ENCODE measurements at regions not wholly inside any gene's neighbourhood (a gene's known extent, or its start where the extent isn't known, plus 50 kb on each side); places are given as distances from the start of the nearest gene placed in this dataset.
"Not testable (repeated sequence)": the region's sequence is repeated elsewhere in the genome, so short reads cannot be mapped to it uniquely, and the experiment has no call there.

GRCh38 chr9:105117234-105117633, 127.2 kb upstream of the SLC44A1 start:
- no peak for TF ChIP-seq CTCF (conservative IDR thresholded peaks at IDR 0.05; ENCODE audit: low read depth, low read length)
- no peak overlapping the region for H3K4me3 ChIP-seq (ENCODE audit: low read length)
- no peak for DNase-seq (ENCODE audit: low read depth)

- H3K4me3 ChIP-seq (ENCODE audit: low read length) = no peak overlapping the region
- DNase-seq (ENCODE audit: low read depth) = no peak
- no peak for TF ChIP-seq CTCF (conservative IDR thresholded peaks at IDR 0.05; ENCODE audit: low read depth, low read length)
Measured at GRCh38 chr9:105118636-105119035, 125.8 kb upstream of the SLC44A1 start.

GRCh38 chr9:105119156-105119555, 125.3 kb upstream of the SLC44A1 start:
- no peak overlapping the region for H3K4me3 ChIP-seq (ENCODE audit: low read length)
- no peak for DNase-seq (ENCODE audit: low read depth)
- TF ChIP-seq CTCF (conservative IDR thresholded peaks at IDR 0.05; ENCODE audit: low read depth, low read length) = no peak

- no peak for TF ChIP-seq CTCF (conservative IDR thresholded peaks at IDR 0.05; ENCODE audit: low read depth, low read length)
- no peak overlapping the region for H3K4me3 ChIP-seq (ENCODE audit: low read length)
- no peak for DNase-seq (ENCODE audit: low read depth)
Measured at GRCh38 chr9:105121861-105122430, 122.5 kb upstream of the SLC44A1 start.

GRCh38 chr9:105124598-105124997, 119.9 kb upstream of the SLC44A1 start:
- DNase-seq (ENCODE audit: low read depth); H3K4me3 ChIP-seq (ENCODE audit: low read length): not testable (repeated sequence)

GRCh38 chr9:105126226-105126625, 118.2 kb upstream of the SLC44A1 start:
- no peak overlapping the region for H3K4me3 ChIP-seq (ENCODE audit: low read length)
- DNase-seq (ENCODE audit: low read depth) = no peak
- TF ChIP-seq CTCF (conservative IDR thresholded peaks at IDR 0.05; ENCODE audit: low read depth, low read length) = no peak

GRCh38 chr9:105127863-105128220, 116.6 kb upstream of the SLC44A1 start:
- peak; percentile 48 for DNase-seq (ENCODE audit: low read depth)
- no peak overlapping the region for H3K4me3 ChIP-seq (ENCODE audit: low read length)
- no peak for TF ChIP-seq CTCF (conservative IDR thresholded peaks at IDR 0.05; ENCODE audit: low read depth, low read length)

Data from retinal pigment epithelial cell (primary cell).